Thymus (tissue), 11 donors: ENCODE measurements at regions not wholly inside any gene's neighbourhood (a gene's known extent, or its start where the extent isn't known, plus 50 kb on each side); places are given as distances from the start of the nearest gene placed in this dataset.
"Not testable (repeated sequence)": the region's sequence is repeated elsewhere in the genome, so short reads cannot be mapped to it uniquely, and the experiment has no call there.

Source experiments
- DNase-seq, 9 donors: peaks; one replicate each; pipeline ENCODE4 v3.0.0-alpha.2; 2013; ENCODE audit warnings: low spot score in 9 of 9, low read depth in 6 of 9, missing footprints in 1 of 9
- H3K27ac ChIP-seq, 2 donors: one replicate each; pipeline ENCODE4 v1.5.1; 2013; ENCODE audit warnings: control low read depth in 1 of 2, low read depth in 1 of 2, low read length in 1 of 2, mild to moderate bottlenecking in 1 of 2, moderate library complexity in 1 of 2
- H3K27me3 ChIP-seq, 2 donors: one replicate each; pipeline ENCODE4 v1.5.1; 2013; ENCODE audit warnings: low read length in 1 of 2; ENCODE audit not compliant: control insufficient read depth in 2 of 2, insufficient read depth in 1 of 2
- H3K36me3 ChIP-seq, 2 donors: one replicate each; pipeline ENCODE4 v1.5.1; 2013; ENCODE audit warnings: low read length in 1 of 2, mild to moderate bottlenecking in 1 of 2, moderate library complexity in 1 of 2; ENCODE audit not compliant: control insufficient read depth in 2 of 2, insufficient read depth in 2 of 2
- H3K4me1 ChIP-seq, 2 donors: one replicate each; pipeline ENCODE4 v1.5.1; 2013; ENCODE audit warnings: low read length in 2 of 2; ENCODE audit not compliant: control insufficient read depth in 2 of 2, insufficient read depth in 2 of 2
- H3K4me3 ChIP-seq, 2 donors: one replicate each; pipeline ENCODE4 v1.5.1; 2013; ENCODE audit warnings: low read length in 2 of 2, control low read depth in 1 of 2, mild to moderate bottlenecking in 1 of 2
- H3K9me3 ChIP-seq, 2 donors: one replicate each; pipeline ENCODE4 v1.5.1; 2013; ENCODE audit warnings: low read length in 1 of 2, mild to moderate bottlenecking in 1 of 2; ENCODE audit not compliant: control insufficient read depth in 2 of 2, insufficient read depth in 1 of 2
- WGBS: extraction: QIAGEN DNeasy Blood & Tissue Kit; methylation state at CpG from one replicate; pipeline ENCODE4 v1.1.7; 2013; 5-methylcytosine and 5-hydroxymethylcytosine counted together
- donor health status: healthy.

- not testable (repeated sequence) for H3K36me3 ChIP-seq, H3K4me1 ChIP-seq, H3K27ac ChIP-seq, H3K27me3 ChIP-seq, H3K4me3 ChIP-seq, DNase-seq
- 87% methylated on average over 21 of the region's 21 CpGs for WGBS
- H3K9me3 ChIP-seq = peaks cover 0 to 23% of the 10 kb centered on the region in 2 donors
Measured at GRCh38 chr2:183546560-183547350, 422.5 kb downstream of the NUP35 start.

GRCh38 chr2:183552716-183553115 is 428.5 kb downstream of the NUP35 start:
- H3K4me1 ChIP-seq = no peaks in the 10 kb centered on the region
- DNase-seq = no peak

GRCh38 chr2:183564726-183565125 is 440.5 kb downstream of the NUP35 start:
- no peak for DNase-seq
- Histone ChIP-seq H3K9me3 (no peaks in the 10 kb centered on the region), H3K36me3 (no peaks in the 10 kb centered on the region)

More at GRCh38 chr2:183552716-183553115, 428.5 kb downstream of the NUP35 start:
- Histone ChIP-seq H3K36me3 (no peaks in the 10 kb centered on the region), H3K27me3 (no peaks in the 10 kb centered on the region), H3K27ac (no peak overlapping the region), H3K9me3 (no peaks in the 10 kb centered on the region), H3K4me3 (no peak overlapping the region)
- 89% methylated on average over 4 of the region's 4 CpGs for WGBS

GRCh38 chr2:183575481-183575880 is 451.2 kb downstream of the NUP35 start:
- Histone ChIP-seq H3K4me1 (no peaks in the 10 kb centered on the region), H3K27ac (no peak overlapping the region), H3K27me3 (no peaks in the 10 kb centered on the region), H3K36me3 (no peaks in the 10 kb centered on the region), H3K9me3 (peaks cover 0 to 7% of the 10 kb centered on the region in 2 donors), H3K4me3 (no peak overlapping the region)
- DNase-seq = no peak
- WGBS = 86% methylated on average over 2 of the region's 2 CpGs

More at GRCh38 chr2:183564726-183565125, 440.5 kb downstream of the NUP35 start:
- Histone ChIP-seq H3K4me1 (no peaks in the 10 kb centered on the region), H3K4me3 (no peak overlapping the region), H3K27ac (no peak overlapping the region), H3K27me3 (no peaks in the 10 kb centered on the region)

- DNase-seq = no peak
- Histone ChIP-seq H3K4me1 (no peaks in the 10 kb centered on the region), H3K36me3 (no peaks in the 10 kb centered on the region), H3K27me3 (no peaks in the 10 kb centered on the region), H3K9me3 (peaks cover 1 to 7% of the 10 kb centered on the region in 2 donors), H3K27ac (no peak overlapping the region), H3K4me3 (no peak overlapping the region)
- WGBS = 82% methylated on average over 5 of the region's 5 CpGs
Measured at GRCh38 chr2:183579686-183580085, 455.4 kb downstream of the NUP35 start.

- Histone ChIP-seq H3K27me3 (no peaks in the 10 kb centered on the region), H3K4me1 (no peaks in the 10 kb centered on the region), H3K27ac (no peak overlapping the region), H3K4me3 (no peak overlapping the region), H3K9me3 (no peaks in the 10 kb centered on the region), H3K36me3 (no peaks in the 10 kb centered on the region)
- no peak for DNase-seq
- WGBS = 93% methylated on average over 4 of the region's 4 CpGs
Measured at GRCh38 chr2:183592271-183592670, 468.0 kb downstream of the NUP35 start.

GRCh38 chr2:183594150-183594549 is 469.9 kb downstream of the NUP35 start:
- Histone ChIP-seq H3K36me3 (no peaks in the 10 kb centered on the region), H3K4me1 (no peaks in the 10 kb centered on the region), H3K27me3 (no peaks in the 10 kb centered on the region), H3K27ac (no peak overlapping the region), H3K9me3 (no peaks in the 10 kb centered on the region), H3K4me3 (no peak overlapping the region)
- 84% methylated on average over 1 of the region's 1 CpG for WGBS
- no peak for DNase-seq

- Histone ChIP-seq H3K9me3 (no peaks in the 10 kb centered on the region), H3K4me1 (no peaks in the 10 kb centered on the region), H3K4me3 (no peak overlapping the region), H3K27me3 (no peaks in the 10 kb centered on the region), H3K36me3 (no peaks in the 10 kb centered on the region), H3K27ac (no peak overlapping the region)
- 80% methylated on average over 1 of the region's 1 CpG for WGBS
- DNase-seq = no peak
Measured at GRCh38 chr2:183597841-183598240, 473.6 kb downstream of the NUP35 start.

- Histone ChIP-seq H3K36me3 (no peaks in the 10 kb centered on the region), H3K4me1 (no peaks in the 10 kb centered on the region), H3K27me3 (no peaks in the 10 kb centered on the region), H3K9me3 (no peaks in the 10 kb centered on the region), H3K4me3 (no peak overlapping the region), H3K27ac (no peak overlapping the region)
- no peak for DNase-seq
- 93% methylated on average over 5 of the region's 5 CpGs for WGBS
Measured at GRCh38 chr2:183604065-183604464, 479.8 kb downstream of the NUP35 start.
